OCI-LY7 (cell line): ENCODE measurements at regions not wholly inside any gene's neighbourhood (a gene's known extent, or its start where the extent isn't known, plus 50 kb on each side); places are given as distances from the start of the nearest gene placed in this dataset.

Experiments used
- BruUV-seq: library from RNA; stranded (reverse); fragments of 400-500 nt; replicated peaks from 2 replicates; lab custom pipeline; 2021; lab: Mats Ljungman, UMichigan
- CTCF ChIA-PET: fragments of 300-600 bp; sonication (Branson Sonifier 250); formaldehyde crosslinking; loops from one replicate; lab custom pipeline; 2022; ENCODE audit warnings: antibody characterized with exemption; ENCODE audit not compliant: unreplicated experiment; lab: Charles Lee
- POLR2A ChIA-PET: fragments of 300-600 bp; sonication (Branson Sonifier 250); formaldehyde crosslinking; loops from one replicate; lab custom pipeline; 2022; ENCODE audit warnings: antibody characterized with exemption; lab: Charles Lee
- DNase-seq: peaks from one replicate; pipeline ENCODE4 v3.0.0-alpha.2; 2015; ENCODE audit warnings: low spot score
- H2AFZ ChIP-seq: fragments of 200-600 bp; sonication (generic), shearing (Covaris generic); 2 replicates; pipeline ENCODE4 v1.6.1; 2014; ENCODE audit warnings: mild to moderate bottlenecking, antibody characterized with exemption, low read length, moderate library complexity
- H3K27ac ChIP-seq: fragments of 200-600 bp; sonication (generic); 2 replicates; pipeline ENCODE4 v1.5.1; 2014; ENCODE audit warnings: mixed run types, low read depth, mild to moderate bottlenecking, moderate library complexity, low read length, inconsistent platforms; ENCODE audit not compliant: poor library complexity, severe bottlenecking
- H3K36me3 ChIP-seq: fragments of 200-600 bp; sonication (generic); 2 replicates; pipeline ENCODE4 v1.6.1; 2014; ENCODE audit warnings: mild to moderate bottlenecking, antibody characterized with exemption, low read length, moderate library complexity, mixed read lengths; ENCODE audit not compliant: insufficient read depth
- H3K4me1 ChIP-seq: fragments of 200-600 bp; sonication (generic); 2 replicates; pipeline ENCODE4 v1.5.1; 2014; ENCODE audit warnings: mild to moderate bottlenecking, low read length; ENCODE audit not compliant: insufficient read depth, poor library complexity, severe bottlenecking
- H3K4me2 ChIP-seq: fragments of 200-600 bp; sonication (generic); 2 replicates; pipeline ENCODE4 v1.6.1; 2014; ENCODE audit warnings: mild to moderate bottlenecking, low read length
- H3K4me3 ChIP-seq: fragments of 200-600 bp; sonication (generic); 2 replicates; pipeline ENCODE4 v1.5.1; 2014; ENCODE audit warnings: mild to moderate bottlenecking, low read depth, low read length; ENCODE audit not compliant: poor library complexity, severe bottlenecking
- H3K79me2 ChIP-seq: fragments of 200-600 bp; sonication (generic); 2 replicates; pipeline ENCODE4 v1.6.1; 2016; ENCODE audit warnings: low read depth, mild to moderate bottlenecking, low read length, moderate library complexity, mixed read lengths; ENCODE audit not compliant: insufficient read depth
- H3K9me2 ChIP-seq: fragments of 200-600 bp; sonication (generic); 2 replicates; pipeline ENCODE4 v1.6.1; 2016; ENCODE audit warnings: mild to moderate bottlenecking, low read length, mixed read lengths; ENCODE audit not compliant: insufficient read depth
- H3K9me3 ChIP-seq: fragments of 200-600 bp; sonication (generic); 2 replicates; pipeline ENCODE4 v1.6.1; 2014; ENCODE audit warnings: mild to moderate bottlenecking, mixed run types, low read length, mixed read lengths
- H4K20me1 ChIP-seq: fragments of 200-600 bp; sonication (generic); 2 replicates; pipeline ENCODE4 v1.6.1; 2014; ENCODE audit warnings: mild to moderate bottlenecking, antibody characterized with exemption, low read length, moderate library complexity, mixed read lengths; ENCODE audit not compliant: insufficient read depth
- EZH2phosphoT487 ChIP-seq: fragments of 200-600 bp; sonication (generic); IDR thresholded peaks from 2 replicates; pipeline ENCODE4 v1.6.1; 2018; ENCODE audit warnings: low read depth, borderline replicate concordance, mild to moderate bottlenecking, mixed run types, antibody characterized with exemption, low read length, moderate library complexity, mixed read lengths
- intact Hi-C: fragments of 100-400 bp; cut with micrococcal nuclease; formaldehyde crosslinking; loops from one replicate; pipeline ENCODE4 v1.10.0; 2022; ENCODE audit not compliant: unreplicated experiment
- TF ChIP-seq, protein P1 (sequence below): fragments of 200-600 bp; sonication (generic); conservative IDR thresholded peaks from 2 replicates; pipeline ENCODE4 v1.5.1; 2014; ENCODE audit warnings: mild to moderate bottlenecking, antibody characterized with exemption, low read length, moderate library complexity, mixed read lengths

DNA sequence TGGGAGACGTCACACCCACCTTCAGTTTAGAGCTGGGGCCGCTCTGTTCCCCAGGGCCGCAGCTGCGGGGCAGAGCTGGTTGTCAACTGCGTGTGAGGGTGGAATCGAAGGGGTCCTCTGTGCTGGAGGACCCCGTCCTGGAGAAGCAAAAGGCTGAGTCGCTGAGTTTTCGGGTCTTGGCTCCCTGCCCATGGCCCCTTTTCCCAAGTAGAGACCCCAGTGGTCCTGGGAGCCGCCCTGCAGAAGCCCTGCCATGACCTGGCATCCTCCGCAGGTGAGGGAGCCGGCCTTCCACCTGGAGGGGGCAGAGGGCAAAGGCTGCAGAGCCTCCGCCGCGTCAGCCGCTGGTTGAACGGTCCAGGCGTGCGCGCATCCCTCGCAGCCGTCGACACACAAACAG is 90.4 kb upstream of the COL5A1 start:
- Histone ChIP-seq H2AFZ (no peak overlapping the region), H3K36me3 (no peaks in the 10 kb centered on the region), H3K9me2 (no peaks in the 10 kb centered on the region), H3K79me2 (no peaks in the 10 kb centered on the region), H3K4me1 (no peaks in the 10 kb centered on the region), H3K4me3 (no peak overlapping the region), H3K4me2 (no peak overlapping the region), H3K27ac (no peak overlapping the region), H4K20me1 (no peaks in the 10 kb centered on the region), H3K9me3 (no peaks in the 10 kb centered on the region)
- CTCF ChIA-PET, result no interaction called here
- POLR2A ChIA-PET, result no interaction called here
- TF ChIP-seq, protein P1, sequence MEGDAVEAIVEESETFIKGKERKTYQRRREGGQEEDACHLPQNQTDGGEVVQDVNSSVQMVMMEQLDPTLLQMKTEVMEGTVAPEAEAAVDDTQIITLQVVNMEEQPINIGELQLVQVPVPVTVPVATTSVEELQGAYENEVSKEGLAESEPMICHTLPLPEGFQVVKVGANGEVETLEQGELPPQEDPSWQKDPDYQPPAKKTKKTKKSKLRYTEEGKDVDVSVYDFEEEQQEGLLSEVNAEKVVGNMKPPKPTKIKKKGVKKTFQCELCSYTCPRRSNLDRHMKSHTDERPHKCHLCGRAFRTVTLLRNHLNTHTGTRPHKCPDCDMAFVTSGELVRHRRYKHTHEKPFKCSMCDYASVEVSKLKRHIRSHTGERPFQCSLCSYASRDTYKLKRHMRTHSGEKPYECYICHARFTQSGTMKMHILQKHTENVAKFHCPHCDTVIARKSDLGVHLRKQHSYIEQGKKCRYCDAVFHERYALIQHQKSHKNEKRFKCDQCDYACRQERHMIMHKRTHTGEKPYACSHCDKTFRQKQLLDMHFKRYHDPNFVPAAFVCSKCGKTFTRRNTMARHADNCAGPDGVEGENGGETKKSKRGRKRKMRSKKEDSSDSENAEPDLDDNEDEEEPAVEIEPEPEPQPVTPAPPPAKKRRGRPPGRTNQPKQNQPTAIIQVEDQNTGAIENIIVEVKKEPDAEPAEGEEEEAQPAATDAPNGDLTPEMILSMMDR, result no peak
- TF ChIP-seq EZH2phosphoT487, result no peak
- no TSS peak for BruUV-seq
- no peak for DNase-seq
- intact Hi-C loops, result no loop called here

DNA sequence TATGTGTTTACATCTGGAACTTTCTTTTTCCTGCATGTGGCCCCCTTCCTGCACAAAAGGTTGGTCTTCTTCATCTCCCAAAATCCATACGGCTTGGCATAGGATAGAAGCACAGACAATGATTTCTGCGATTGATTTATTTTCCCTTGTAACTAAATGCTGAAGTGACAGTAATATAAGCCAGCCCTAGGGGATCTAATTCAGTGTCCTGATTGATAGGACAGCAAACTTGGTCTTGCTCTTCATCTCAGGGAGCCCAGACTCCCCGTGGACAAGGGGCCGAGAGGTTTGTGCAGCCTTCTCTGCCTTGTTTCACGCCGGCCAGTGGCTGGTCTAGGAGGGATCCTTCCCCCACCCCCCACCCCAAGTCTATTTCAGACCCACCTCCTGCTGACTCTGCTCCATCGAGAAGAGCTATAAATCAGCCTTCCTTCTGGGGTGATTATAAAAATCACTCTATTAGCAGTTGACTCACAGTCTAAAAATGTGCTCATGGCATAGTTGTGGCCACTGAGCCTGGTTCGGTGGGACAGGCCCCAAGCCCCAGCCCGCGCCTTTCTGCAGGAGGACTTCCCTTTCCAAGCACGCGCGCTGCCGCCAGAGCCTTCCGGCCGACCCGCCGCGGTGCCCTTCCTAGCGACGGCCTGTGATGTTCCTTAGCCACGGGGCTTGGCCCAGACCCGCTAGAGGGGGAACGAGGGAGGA is 89.8 kb upstream of the COL5A1 start:
- Histone ChIP-seq H3K27ac (no peak overlapping the region), H3K79me2 (no peaks in the 10 kb centered on the region), H3K9me2 (no peaks in the 10 kb centered on the region), H3K9me3 (no peaks in the 10 kb centered on the region), H4K20me1 (no peaks in the 10 kb centered on the region), H3K36me3 (no peaks in the 10 kb centered on the region), H2AFZ (no peak overlapping the region), H3K4me2 (no peak overlapping the region), H3K4me1 (no peaks in the 10 kb centered on the region), H3K4me3 (no peak overlapping the region)
- no peak for DNase-seq
- no TSS peak for BruUV-seq
- POLR2A ChIA-PET, result no interaction called here
- CTCF ChIA-PET, result no interaction called here
- intact Hi-C loops, result no loop called here
- TF ChIP-seq, protein P1, result no peak
- TF ChIP-seq EZH2phosphoT487, result no peak

DNA sequence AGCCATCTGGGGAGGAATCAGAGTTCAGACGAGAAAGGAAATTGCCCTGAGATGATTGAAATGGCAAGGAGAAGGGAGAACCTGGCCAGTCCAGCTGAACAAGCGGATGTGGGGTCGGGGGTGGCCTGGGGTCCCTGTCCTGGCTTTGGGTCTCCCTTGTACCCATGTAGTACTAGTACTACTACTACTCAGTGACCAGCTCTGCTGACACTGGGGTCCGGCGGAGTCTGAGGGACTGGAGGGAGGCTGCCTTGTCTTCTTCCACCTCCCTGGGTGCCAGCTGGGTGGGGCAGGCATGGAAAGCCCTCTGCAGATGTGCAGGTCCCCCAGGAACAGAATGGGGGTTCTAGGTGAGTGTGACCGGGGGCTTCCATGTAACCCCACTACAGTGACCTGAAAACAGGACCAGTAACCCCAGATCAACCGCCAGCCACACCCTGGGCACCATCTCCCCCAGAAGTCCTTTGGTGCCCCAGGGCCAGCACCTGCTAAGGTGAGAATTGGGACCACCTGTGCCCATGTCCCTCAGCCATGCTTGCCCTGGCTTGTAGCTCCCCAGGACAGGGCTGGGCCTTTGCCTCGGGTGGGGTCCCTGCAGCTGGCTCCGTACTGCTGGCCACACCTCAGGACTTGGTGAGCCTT is 89.1 kb upstream of the COL5A1 start:
- H3K4me2 ChIP-seq, result no peak overlapping the region
- no peaks in the 10 kb centered on the region for H4K20me1 ChIP-seq
- intact Hi-C loops, result no loop called here

More for the DNA sequence above, 89.1 kb upstream of the COL5A1 start:
- POLR2A ChIA-PET, result no interaction called here
- Histone ChIP-seq H3K9me3 (no peaks in the 10 kb centered on the region), H2AFZ (no peak overlapping the region), H3K4me3 (no peak overlapping the region), H3K27ac (no peak overlapping the region), H3K36me3 (no peaks in the 10 kb centered on the region), H3K79me2 (no peaks in the 10 kb centered on the region), H3K9me2 (no peaks in the 10 kb centered on the region), H3K4me1 (no peaks in the 10 kb centered on the region)
- TF ChIP-seq, protein P1, result no peak
- TF ChIP-seq EZH2phosphoT487, result no peak
- CTCF ChIA-PET, result no interaction called here
- no TSS peak for BruUV-seq
- no peak for DNase-seq
